T-helper 2 cell treated with Interferon-gamma antibody and Interleukin-4, amounts not matched to agents 100 ng/mL and 5 ng/mL, for 36 hours (primary cell): ENCODE measurements at regions not wholly inside any gene's neighbourhood (a gene's known extent, or its start where the extent isn't known, plus 50 kb on each side); places are given as distances from the start of the nearest gene placed in this dataset.
"Not testable (repeated sequence)": the region's sequence is repeated elsewhere in the genome, so short reads cannot be mapped to it uniquely, and the experiment has no call there.

Source experiments
- intact Hi-C: fragments of 100-400 bp; cut with micrococcal nuclease; formaldehyde crosslinking; loops from one replicate; pipeline ENCODE4 v1.15.1; 2023

DNA sequence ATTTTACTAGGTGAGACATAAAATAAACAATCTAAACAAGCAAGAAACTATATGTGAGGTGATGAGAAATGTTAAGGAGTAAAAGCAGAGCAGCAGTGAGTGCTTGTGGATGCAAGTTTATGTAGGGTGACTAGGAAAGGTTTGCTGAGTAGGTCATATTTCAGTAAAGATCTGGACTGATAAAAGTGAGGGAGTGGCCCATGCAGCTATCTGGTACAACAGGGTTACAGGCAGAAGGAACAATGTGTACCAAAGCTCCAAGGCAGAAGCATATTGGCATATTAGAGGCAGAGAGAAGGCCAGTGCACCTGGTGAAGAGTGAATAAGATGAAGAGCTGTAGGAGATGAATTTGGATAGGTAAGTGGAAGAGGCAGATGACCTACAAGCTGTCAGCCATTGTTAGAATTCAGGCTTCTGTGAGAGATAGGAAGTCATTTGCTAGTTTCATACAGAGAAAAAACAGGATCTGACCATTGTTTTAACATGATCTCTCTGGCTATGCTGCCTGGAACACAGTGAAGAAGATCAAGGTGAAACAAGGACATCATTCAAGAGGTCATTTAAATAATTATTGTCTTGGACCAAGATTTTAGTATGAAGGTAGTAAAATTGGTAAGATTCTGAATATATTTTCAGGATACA is 274.6 kb downstream of the ANKRD50 start:
- intact Hi-C loops = no loop called here

DNA sequence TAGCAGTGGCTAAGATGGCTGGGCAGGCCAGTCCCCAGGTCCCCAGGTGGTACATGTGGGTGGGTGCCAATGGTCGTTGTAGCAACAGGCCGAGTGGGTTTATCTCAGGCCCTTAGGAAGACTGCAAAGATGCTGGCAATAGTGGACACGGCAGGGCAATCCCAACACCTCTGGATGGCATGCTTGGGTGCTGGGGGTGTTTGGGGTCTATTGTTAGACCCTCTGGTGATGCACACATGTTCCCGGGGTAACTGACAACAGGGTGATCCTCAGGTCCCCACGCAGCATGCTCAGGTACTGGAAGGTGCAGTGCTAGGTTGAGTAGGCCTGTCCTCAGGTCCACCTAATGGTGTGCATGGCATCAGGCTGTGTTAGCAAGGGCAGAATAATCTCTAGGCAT is 267.5 kb downstream of the ANKRD50 start:
- intact Hi-C loops = no loop called here

- intact Hi-C loops = no loop called here
Observed at GRCh38 chr4:124449881-124450280, 262.7 kb downstream of the ANKRD50 start.

DNA sequence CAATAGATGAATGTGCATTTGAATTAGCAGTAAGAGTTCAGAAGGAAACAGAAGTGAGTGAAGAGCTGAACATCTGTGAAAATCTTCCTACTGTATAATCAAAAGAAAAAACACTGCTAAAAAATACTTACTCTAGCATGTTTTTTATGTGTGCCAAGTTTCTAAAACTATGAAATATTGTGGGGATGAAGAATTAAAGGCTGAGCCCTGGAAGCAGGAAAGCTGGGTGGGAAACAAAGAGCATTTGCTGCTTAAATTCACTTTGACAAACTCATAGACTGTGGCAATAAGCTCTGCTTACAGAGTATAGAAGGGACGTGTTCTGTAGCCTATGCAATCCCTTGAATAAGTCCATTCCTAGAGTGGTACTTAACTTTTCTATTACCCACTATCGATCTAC is 261.7 kb downstream of the ANKRD50 start:
- intact Hi-C loops = no loop called here

DNA sequence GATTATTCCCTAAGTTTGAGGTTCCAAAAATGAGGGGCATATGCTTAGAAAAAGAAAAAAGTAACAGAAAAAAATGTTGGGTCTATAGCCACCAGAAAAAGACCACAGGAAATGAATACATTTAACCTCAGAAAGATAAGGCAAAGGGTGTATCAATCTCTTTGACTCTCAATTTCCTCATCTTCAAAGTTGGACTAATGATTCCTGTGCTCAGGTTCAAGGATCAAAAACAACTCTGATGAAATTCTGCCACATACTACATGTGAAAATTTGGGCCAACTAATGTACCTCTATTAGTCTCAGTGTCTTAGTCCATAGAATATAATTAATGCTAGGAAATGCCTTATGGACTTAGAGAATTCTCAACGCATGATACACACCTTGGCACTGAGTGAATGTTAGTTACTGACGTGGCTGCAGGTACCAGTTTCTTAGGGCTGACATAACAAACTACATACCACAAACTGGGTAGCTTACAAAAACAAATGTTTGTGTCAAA is 257.7 kb downstream of the ANKRD50 start:
- intact Hi-C loops = no loop called here

- intact Hi-C loops = no loop called here
Observed at GRCh38 chr4:124455671-124456070, 256.9 kb downstream of the ANKRD50 start.

- intact Hi-C loops = no loop called here
Observed at GRCh38 chr4:124459196-124459940, 253.2 kb downstream of the ANKRD50 start.

GRCh38 chr4:124459941-124460310 is 252.6 kb downstream of the ANKRD50 start:
- intact Hi-C loops = no loop called here

- intact Hi-C loops = not testable (repeated sequence)
Observed at GRCh38 chr4:124461592-124461991, 250.9 kb downstream of the ANKRD50 start.

- intact Hi-C loops = no loop called here
Observed at GRCh38 chr4:124462954-124463828, 249.3 kb downstream of the ANKRD50 start.

- intact Hi-C loops = no loop called here
Observed at GRCh38 chr4:124464836-124465235, 247.7 kb downstream of the ANKRD50 start.

DNA sequence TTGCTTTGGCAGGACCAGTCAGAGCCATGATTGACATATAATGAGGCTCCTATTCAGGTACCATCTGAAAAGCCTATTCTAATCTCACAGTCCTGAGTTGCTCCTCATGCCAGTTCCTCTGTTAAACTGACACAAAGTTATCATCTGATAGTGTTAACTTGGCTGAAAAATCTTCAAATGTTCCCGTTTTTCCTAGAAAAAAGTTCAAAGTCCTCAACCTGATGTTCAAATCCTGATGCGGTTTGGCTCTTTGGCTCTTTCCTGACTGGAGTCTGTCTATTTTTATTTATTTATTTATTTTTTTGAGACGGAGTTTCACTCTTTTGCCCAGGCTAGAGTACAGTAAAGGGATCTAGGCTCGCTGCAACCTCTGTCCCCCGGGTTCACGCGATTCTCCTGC is 244.2 kb downstream of the ANKRD50 start:
- intact Hi-C loops = no loop called here

DNA sequence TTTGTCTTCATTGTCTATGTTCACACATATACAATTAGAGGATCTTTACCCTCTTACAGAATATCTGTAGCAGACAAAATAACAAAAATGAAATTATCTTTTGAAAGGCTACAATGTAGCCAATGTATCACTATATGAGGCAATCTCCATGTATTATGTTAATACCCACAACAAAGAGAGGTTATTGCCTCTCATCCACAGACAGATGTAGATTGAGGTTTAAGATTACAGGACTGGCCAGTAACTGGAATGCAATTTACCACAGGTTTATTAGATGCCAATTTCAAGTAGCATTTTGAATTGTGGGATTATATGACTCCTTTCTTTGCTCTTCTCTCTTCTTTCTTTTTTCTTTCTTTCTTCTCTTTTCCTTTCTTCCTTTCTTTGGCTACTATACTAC is 242.6 kb downstream of the ANKRD50 start:
- intact Hi-C loops = no loop called here

DNA sequence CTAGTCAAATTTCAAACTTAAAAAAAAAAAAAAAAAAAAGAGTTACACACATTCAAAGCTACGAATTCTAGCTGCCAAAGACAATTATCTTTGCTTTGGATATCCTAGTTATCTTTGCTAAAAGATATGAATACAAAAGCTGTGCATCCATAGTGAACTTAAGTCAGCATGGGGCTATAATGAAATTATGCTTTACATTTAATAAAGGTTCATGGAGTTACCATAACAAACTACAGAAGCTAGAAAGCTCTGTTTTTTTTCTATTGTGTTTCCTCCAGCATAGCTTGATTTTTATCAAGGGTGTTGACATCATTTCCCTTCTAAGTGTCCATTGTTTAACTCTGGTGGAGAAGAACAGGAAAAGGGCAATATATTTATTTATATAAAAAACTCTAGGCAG is 234.1 kb downstream of the ANKRD50 start:
- intact Hi-C loops = no loop called here

GRCh38 chr4:124480061-124480460 is 232.5 kb downstream of the ANKRD50 start:
- intact Hi-C loops = no loop called here

- intact Hi-C loops = no loop called here
Observed at GRCh38 chr4:124481123-124481522, 231.4 kb downstream of the ANKRD50 start.

- intact Hi-C loops = no loop called here
Observed at GRCh38 chr4:124483048-124483906, 229.3 kb downstream of the ANKRD50 start.

- intact Hi-C loops = no loop called here
Observed at GRCh38 chr4:124484008-124484407, 228.5 kb downstream of the ANKRD50 start.

GRCh38 chr4:124484940-124485339 is 227.6 kb downstream of the ANKRD50 start:
- intact Hi-C loops = no loop called here

- intact Hi-C loops = no loop called here
Observed at GRCh38 chr4:124486423-124486822, 226.1 kb downstream of the ANKRD50 start.

- intact Hi-C loops = no loop called here
Observed at GRCh38 chr4:124487651-124488050, 224.9 kb downstream of the ANKRD50 start.
